Small intestine (tissue), 7 donors: ENCODE measurements at regions not wholly inside any gene's neighbourhood (a gene's known extent, or its start where the extent isn't known, plus 50 kb on each side); places are given as distances from the start of the nearest gene placed in this dataset.
A peak's percentile ranks its signal among the peaks of the same experiment; 100 is the strongest.

Source experiments
- DNase-seq, 2 donors: peaks; one replicate each; pipeline versions ENCODE4 v3.0.0 to v3.0.0-alpha.2; 2013
- FAIRE-seq: peaks from 2 replicates; lab custom pipeline; 2012; peaks lifted over from hg19 to GRCh38; lab: Jason Lieb, UNC
- H3K27ac ChIP-seq, 3 donors: one replicate each; pipeline ENCODE4 v1.5.1; 2013; ENCODE audit warnings: low read length in 2 of 3, mild to moderate bottlenecking in 2 of 3, control low read depth in 1 of 3, inconsistent platforms in 1 of 3, low read depth in 1 of 3, moderate library complexity in 1 of 3
- H3K27me3 ChIP-seq, 3 donors: one replicate each; pipeline ENCODE4 v1.6.1; 2013; ENCODE audit warnings: low read length in 3 of 3, inconsistent platforms in 1 of 3; ENCODE audit not compliant: control insufficient read depth in 3 of 3, insufficient read depth in 3 of 3
- H3K36me3 ChIP-seq, 3 donors: one replicate each; pipeline ENCODE4 v1.6.1; 2013; ENCODE audit warnings: low read length in 3 of 3, inconsistent platforms in 1 of 3, low read depth in 1 of 3, mild to moderate bottlenecking in 1 of 3, moderate library complexity in 1 of 3; ENCODE audit not compliant: control insufficient read depth in 3 of 3, insufficient read depth in 2 of 3
- H3K4me1 ChIP-seq, 3 donors: one replicate each; pipeline ENCODE4 v1.6.1; 2013; ENCODE audit warnings: low read length in 2 of 3, inconsistent platforms in 1 of 3, low read depth in 1 of 3, mild to moderate bottlenecking in 1 of 3, moderate library complexity in 1 of 3; ENCODE audit not compliant: control insufficient read depth in 3 of 3, insufficient read depth in 2 of 3
- H3K4me3 ChIP-seq, 3 donors: one replicate each; pipeline ENCODE4 v1.5.1; 2013; ENCODE audit warnings: low read length in 3 of 3, control low read depth in 1 of 3, inconsistent platforms in 1 of 3, low read depth in 1 of 3, mild to moderate bottlenecking in 1 of 3, moderate library complexity in 1 of 3
- H3K9me3 ChIP-seq, 2 donors: one replicate each; pipeline ENCODE4 v1.6.1; 2013; ENCODE audit warnings: low read depth in 1 of 2, low read length in 1 of 2; ENCODE audit not compliant: control insufficient read depth in 2 of 2, insufficient read depth in 1 of 2
- whole genome bisulfite sequencing, 3 donors: extraction: QIAGEN DNeasy Blood & Tissue Kit; methylation state at CpG; one replicate each; pipeline ENCODE4 v1.1.7; 2013; 5-methylcytosine and 5-hydroxymethylcytosine counted together
- donor health status: healthy with polysubstance abuse.
- donor health status: control.
- donor health status: control.
- donor health status: Bipolar disorder and iron deficiency.
- donor health status: healthy.

DNA sequence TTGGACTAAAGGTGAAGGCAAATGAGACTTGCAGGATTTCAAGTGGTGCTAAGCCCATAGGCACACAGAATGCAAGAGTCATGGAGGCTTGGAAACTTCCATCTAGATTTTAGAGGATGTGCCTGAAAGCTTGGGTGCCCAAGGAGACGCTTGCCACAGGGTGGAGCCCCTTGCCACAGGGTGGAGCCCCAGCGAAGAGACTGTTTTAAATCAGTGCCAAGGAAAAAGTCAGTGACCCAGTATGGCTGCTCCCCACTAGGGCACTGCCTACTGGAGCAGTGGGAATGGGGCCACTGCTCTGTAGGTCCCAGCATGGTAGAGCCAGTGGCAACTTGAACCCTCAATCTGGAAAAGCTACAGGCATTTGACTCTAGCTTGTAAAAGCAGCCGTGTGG lies 794.2 kb upstream of the LCORL start:
- no peak for DNase-seq
- Histone ChIP-seq H3K4me3 (no peak overlapping the region), H3K27me3 (no peaks in the 10 kb centered on the region), H3K4me1 (no peaks in the 10 kb centered on the region), H3K27ac (no peak overlapping the region), H3K36me3 (no peaks in the 10 kb centered on the region), H3K9me3 (no peaks in the 10 kb centered on the region)
- no peak for FAIRE-seq
- WGBS, 3 donors = 74 to 87% (median 84%) methylated on average over 3 of the region's 3 CpGs

DNA sequence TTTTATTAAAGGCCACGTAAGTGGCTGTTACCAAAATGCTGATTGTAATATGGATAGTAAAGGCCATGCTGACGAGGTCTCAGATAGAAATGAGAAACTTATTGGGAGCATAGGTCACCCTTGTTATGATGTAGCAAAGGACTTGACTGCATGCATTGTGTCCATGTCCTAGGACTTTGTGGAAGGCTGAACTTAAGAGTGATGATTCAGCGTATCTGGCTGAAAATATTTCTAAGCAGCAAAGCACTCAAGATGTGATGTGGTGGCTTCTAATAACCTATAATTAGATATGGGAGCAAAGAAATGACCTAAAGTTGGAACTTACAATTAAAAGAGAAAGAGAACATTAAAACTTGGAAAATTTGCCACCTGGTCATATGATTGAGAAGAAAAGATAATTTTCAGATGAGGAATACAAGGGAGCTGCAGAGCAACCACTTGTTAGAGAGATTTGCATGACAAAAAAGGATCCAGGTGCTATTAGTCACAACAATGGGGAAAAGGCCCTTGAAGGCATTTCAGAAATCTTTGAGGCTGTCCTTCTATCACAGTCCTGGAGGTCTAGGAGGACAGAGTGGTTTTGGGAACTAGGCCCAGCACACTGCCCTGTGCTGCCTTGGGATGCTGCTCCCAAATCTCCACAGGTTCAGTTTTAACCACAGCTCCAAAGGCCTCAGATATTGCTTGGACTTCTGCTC lies 793.7 kb upstream of the LCORL start:
- Histone ChIP-seq H3K4me1 (no peaks in the 10 kb centered on the region), H3K27ac (no peak overlapping the region), H3K4me3 (no peak overlapping the region), H3K27me3 (no peaks in the 10 kb centered on the region), H3K36me3 (no peaks in the 10 kb centered on the region), H3K9me3 (no peaks in the 10 kb centered on the region)
- WGBS, 3 donors = 69 to 77% (median 75%) methylated on average over 3 of the region's 3 CpGs
- DNase-seq = no peak
- no peak for FAIRE-seq

DNA sequence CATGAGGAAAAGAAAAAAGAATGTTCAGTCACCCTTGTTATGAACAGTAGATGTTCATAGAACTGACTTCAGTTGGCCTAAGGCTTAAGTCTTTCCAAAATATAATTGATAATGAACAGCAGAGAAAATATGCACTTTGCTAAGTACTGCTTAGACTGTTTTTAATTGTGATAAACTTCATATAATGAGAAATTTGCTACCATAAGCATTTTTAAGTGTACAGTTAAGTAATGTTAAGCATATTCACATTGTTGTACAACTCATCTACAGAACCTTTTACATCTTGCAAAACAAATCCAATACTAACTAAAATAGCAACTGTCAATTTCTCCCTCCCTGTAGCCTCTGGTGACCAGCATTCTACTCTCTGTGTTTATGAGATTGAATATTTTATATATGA lies 792.2 kb upstream of the LCORL start:
- Histone ChIP-seq H3K4me1 (no peaks in the 10 kb centered on the region), H3K4me3 (no peak overlapping the region), H3K27ac (no peak overlapping the region), H3K9me3 (no peaks in the 10 kb centered on the region), H3K36me3 (no peaks in the 10 kb centered on the region), H3K27me3 (no peaks in the 10 kb centered on the region)
- DNase-seq (no peak), FAIRE-seq (no peak)

DNA sequence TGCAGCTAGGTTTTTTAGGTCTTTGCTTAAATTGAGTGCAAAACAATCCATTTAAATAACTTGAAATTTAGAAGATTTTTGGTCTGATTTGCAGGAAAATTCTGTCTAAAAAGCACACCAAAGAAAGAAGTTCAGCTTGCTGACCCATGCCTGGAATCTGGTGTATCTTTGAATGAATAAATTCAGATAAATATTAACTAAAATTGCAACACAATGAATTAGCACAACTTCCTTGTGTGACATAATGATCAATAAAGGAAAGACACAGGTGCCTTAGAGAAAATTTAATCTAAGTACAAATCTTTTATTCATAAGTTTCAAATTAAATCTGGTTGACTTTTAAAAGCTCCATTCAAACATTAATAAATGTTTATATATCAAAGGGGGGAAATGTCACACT lies 791.5 kb upstream of the LCORL start:
- Histone ChIP-seq H3K27ac (no peak overlapping the region), H3K4me1 (no peaks in the 10 kb centered on the region), H3K27me3 (no peaks in the 10 kb centered on the region), H3K36me3 (no peaks in the 10 kb centered on the region), H3K4me3 (no peak overlapping the region), H3K9me3 (no peaks in the 10 kb centered on the region)
- DNase-seq (no peak), FAIRE-seq (peak; percentile 44)

DNA sequence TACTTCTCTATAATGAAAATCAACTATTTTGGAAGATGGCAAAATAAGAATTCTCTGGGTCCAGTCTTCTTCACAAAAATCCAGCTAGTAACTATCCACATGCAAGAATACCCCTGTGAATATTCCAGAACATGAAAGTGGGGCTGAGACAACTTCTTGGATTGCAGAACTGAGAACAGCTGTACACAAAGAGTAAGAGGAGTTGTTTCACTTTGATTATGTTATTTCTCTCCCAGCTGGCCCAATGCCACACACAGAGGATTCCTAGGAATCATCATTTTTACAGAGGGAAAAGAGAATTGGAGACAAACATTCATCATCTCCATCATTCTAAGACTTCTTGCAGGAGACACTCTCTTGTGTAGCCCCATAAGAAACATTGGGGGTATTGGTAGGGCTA lies 782.2 kb upstream of the LCORL start:
- Histone ChIP-seq H3K4me3 (no peak overlapping the region), H3K4me1 (no peaks in the 10 kb centered on the region), H3K9me3 (no peaks in the 10 kb centered on the region), H3K36me3 (no peaks in the 10 kb centered on the region), H3K27me3 (no peaks in the 10 kb centered on the region), H3K27ac (no peak overlapping the region)
- DNase-seq (no peak), FAIRE-seq (no peak)

DNA sequence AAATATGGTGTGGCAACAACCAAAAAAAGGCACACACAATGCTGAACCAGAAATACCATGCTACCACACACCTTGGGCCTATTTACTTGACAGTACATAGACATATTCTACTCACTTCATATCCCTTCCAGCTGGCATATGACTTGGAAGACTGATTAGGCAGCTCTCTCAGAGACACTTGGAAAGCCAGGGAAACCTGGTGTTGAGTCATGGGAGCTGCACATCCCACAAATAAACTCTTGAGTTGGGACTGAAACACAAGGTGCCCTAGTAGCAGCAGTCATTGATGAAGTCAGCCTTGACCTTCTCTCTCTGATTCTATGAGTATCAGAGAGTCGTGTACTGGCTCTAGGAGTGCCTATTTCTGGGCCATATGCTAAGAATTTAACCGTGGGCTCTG lies 776.6 kb upstream of the LCORL start:
- H3K9me3 ChIP-seq = no peaks in the 10 kb centered on the region
- H3K36me3 ChIP-seq = no peaks in the 10 kb centered on the region
- FAIRE-seq (no peak), DNase-seq (no peak)
- H3K4me3 ChIP-seq = no peak overlapping the region
- H3K27me3 ChIP-seq = no peaks in the 10 kb centered on the region
- 28 to 66% (median 46%) methylated on average over 2 of the region's 2 CpGs for WGBS, 3 donors
- no peaks in the 10 kb centered on the region for H3K4me1 ChIP-seq
- H3K27ac ChIP-seq = no peak overlapping the region

DNA sequence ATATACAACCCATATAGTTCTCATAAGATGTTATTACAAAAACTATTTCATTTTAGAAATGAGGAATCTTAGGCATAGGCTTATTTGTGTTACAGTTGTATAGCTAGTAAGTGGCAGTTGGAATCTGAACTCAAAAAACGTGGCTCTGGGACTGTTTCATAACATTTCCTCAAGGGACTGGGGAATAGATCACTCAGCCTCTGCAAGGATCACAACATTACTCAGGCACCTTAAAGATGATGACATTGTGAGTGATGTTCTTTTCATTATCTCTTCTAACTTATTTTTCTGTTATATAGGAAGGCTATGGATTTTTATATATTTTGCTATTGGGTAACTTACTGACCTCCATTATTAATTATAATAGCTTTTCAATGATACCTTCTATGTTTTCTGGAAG lies 774.2 kb upstream of the LCORL start:
- no peaks in the 10 kb centered on the region for H3K4me1 ChIP-seq
- no peaks in the 10 kb centered on the region for H3K36me3 ChIP-seq
- DNase-seq (no peak), FAIRE-seq (no peak)
- H3K27ac ChIP-seq = no peak overlapping the region
- 18 to 52% (median 19%) methylated on average over 1 of the region's 1 CpG for WGBS, 3 donors
- H3K4me3 ChIP-seq = no peak overlapping the region
- no peaks in the 10 kb centered on the region for H3K9me3 ChIP-seq
- H3K27me3 ChIP-seq = no peaks in the 10 kb centered on the region

DNA sequence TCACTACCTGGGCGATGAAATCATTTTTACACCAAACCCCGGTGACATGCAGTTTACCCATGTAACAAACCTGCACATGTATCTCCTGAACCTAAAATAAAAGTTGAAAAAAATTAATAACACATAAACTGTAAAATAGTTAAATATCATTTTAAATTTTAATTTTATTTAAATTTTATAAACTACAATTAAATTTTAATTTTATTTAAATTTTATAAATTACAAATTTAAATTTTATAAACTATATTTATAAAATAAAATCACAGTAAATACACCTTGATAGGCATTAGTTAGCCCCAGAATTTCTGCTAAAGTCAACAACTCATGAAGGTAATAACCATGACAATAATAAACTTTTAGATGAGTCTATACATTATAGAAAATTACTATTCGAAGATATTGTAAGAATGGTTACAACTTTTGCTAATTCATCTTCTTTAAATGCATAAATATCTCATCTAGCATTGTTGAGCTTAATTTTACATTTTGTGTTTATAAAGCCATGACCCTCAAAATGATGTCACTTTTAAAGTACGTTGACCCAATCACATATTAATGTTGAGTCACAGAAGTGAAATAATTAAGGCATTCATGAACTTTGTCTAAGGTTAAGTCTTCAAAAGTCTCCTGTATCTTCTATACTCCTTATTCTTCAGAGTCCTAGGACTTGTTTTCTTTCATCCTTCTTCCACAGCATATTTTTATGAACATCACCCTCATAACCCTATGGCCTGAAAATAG lies 755.8 kb upstream of the LCORL start:
- no peak overlapping the region for H3K4me3 ChIP-seq
- H3K4me1 ChIP-seq = no peaks in the 10 kb centered on the region
- no peak overlapping the region for H3K27ac ChIP-seq
- peak; percentile 82 for FAIRE-seq
- no peaks in the 10 kb centered on the region for H3K36me3 ChIP-seq
- DNase-seq = no peak
- no peaks in the 10 kb centered on the region for H3K27me3 ChIP-seq
- no peaks in the 10 kb centered on the region for H3K9me3 ChIP-seq
- WGBS, 3 donors = 56 to 62% (median 59%) methylated on average over 4 of the region's 4 CpGs

DNA sequence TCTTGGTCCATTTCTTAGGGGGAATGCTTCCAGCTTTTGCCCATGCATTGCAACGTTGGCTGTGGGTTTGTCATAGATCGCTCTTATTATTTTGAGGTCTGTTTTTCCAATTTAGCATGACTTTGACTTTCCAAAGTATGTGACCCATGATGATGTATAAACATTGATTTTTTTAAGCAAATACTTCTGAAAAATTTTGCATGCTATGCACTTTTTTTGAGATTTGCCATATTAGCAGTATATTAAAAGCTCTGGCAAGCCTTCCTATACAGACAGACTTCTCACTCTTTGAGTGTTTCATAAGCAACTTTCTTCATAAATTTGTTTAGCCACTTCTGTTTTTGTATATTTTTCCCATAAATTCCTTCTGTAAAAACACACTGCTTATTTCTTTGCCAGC lies 746.4 kb upstream of the LCORL start:
- Histone ChIP-seq H3K27me3 (peaks cover 0 to 2% (median 0%) of the 10 kb centered on the region in 3 donors), H3K36me3 (no peaks in the 10 kb centered on the region), H3K9me3 (no peaks in the 10 kb centered on the region), H3K27ac (no peak overlapping the region), H3K4me3 (no peak overlapping the region), H3K4me1 (no peaks in the 10 kb centered on the region)
- WGBS, 3 donors = 75 to 84% (median 77%) methylated on average over 2 of the region's 2 CpGs
- DNase-seq = no peak
- FAIRE-seq = no peak
